Kidney (tissue), 13 donors: ENCODE measurements at regions not wholly inside any gene's neighbourhood (a gene's known extent, or its start where the extent isn't known, plus 50 kb on each side); places are given as distances from the start of the nearest gene placed in this dataset.

Experiments used
- DNase-seq, 5 donors: peaks; one replicate each; pipeline ENCODE4 v3.0.0-alpha.2; 2013 to 2020
- FAIRE-seq: peaks from 2 replicates; lab custom pipeline; 2012; peaks lifted over from hg19 to GRCh38; lab: Jason Lieb, UNC
- H3K27ac ChIP-seq, 2 donors: one replicate each; pipeline ENCODE4 v1.7.0; 2013; ENCODE audit warnings: low read depth in 2 of 2, low read length in 2 of 2, inconsistent platforms in 1 of 2
- H3K27me3 ChIP-seq: one replicate; pipeline ENCODE4 v1.7.1; 2013; ENCODE audit warnings: low read length, inconsistent platforms; ENCODE audit not compliant: control insufficient read depth, insufficient read depth
- H3K36me3 ChIP-seq, 3 donors: one replicate each; pipeline versions ENCODE4 v1.7.0 to v1.7.1; 2013; ENCODE audit warnings: low read length in 3 of 3, control low read depth in 1 of 3, inconsistent platforms in 1 of 3; ENCODE audit not compliant: insufficient read depth in 3 of 3, control insufficient read depth in 2 of 3
- H3K4me1 ChIP-seq, 3 donors: one replicate each; pipeline versions ENCODE4 v1.7.0 to v1.7.1; 2013; ENCODE audit warnings: low read length in 3 of 3, inconsistent platforms in 1 of 3, low read depth in 1 of 3; ENCODE audit not compliant: control insufficient read depth in 2 of 3, insufficient read depth in 2 of 3
- H3K4me3 ChIP-seq, 3 donors: one replicate each; pipeline versions ENCODE4 v1.7.0 to v1.8.1; 2013; ENCODE audit warnings: low read length in 3 of 3, control low read depth in 1 of 3, inconsistent platforms in 1 of 3
- H3K9ac ChIP-seq, 3 donors: one replicate each; pipeline versions ENCODE4 v1.7.0 to v1.7.1; 2013; ENCODE audit warnings: low read length in 3 of 3, control low read depth in 1 of 3, inconsistent platforms in 1 of 3
- H3K9me3 ChIP-seq, 3 donors: one replicate each; pipeline versions ENCODE4 v1.7.0 to v1.7.1; 2013; ENCODE audit warnings: low read length in 3 of 3, control low read depth in 1 of 3, inconsistent platforms in 1 of 3; ENCODE audit not compliant: control insufficient read depth in 2 of 3, insufficient read depth in 1 of 3
- intact Hi-C: fragments of 100-400 bp; cut with DNase I; formaldehyde crosslinking; loops from one replicate; pipeline ENCODE4 v1.11.1; 2022
- TF ChIP-seq, protein P1 (sequence below): IDR thresholded peaks from 3 replicates; pipeline ENCODE4 v1.5.1; 2012; ENCODE audit warnings: mild to moderate bottlenecking, moderate library complexity, borderline replicate concordance; ENCODE audit not compliant: insufficient read depth; ENCODE audit errors: extremely low read depth
- donor health status: control.
- donor health status: control.
- donor health status: control.
- donor health status: control.
- donor health status: control.
- donor health status: DM: yes; HTN: yes; CAD: no.
- donor health status: Normal renal cell carcinoma (clear cell type).

DNA sequence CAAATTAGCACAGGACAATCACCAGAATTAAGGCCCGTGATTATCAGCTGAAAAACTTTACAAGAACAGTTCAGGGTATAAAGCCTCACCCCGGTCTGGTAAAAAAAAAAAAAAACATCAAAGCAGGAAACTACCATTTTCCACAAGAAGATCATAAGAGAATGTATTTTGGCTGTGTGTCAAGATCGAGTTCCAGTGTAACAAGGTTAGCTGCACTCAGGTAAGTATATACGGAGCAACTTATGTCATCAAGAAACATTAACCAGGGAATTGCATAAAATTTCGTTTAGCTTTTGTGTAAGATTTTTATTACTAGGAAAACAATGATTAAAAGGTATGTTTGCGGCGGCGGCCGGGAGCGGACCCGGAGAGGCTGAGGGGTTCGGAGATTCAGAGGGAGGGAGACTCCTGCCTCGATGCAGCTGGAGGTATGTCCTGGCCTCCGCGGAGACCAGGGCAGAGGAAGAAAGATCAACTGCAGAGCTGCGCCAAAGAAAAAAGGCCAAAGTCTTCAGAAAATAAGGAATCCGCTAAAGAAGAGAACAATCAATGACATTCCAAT is 533.8 kb upstream of the CNTNAP2 start:
- H3K27me3 ChIP-seq, result no peaks in the 10 kb centered on the region
- TF ChIP-seq, protein P1, sequence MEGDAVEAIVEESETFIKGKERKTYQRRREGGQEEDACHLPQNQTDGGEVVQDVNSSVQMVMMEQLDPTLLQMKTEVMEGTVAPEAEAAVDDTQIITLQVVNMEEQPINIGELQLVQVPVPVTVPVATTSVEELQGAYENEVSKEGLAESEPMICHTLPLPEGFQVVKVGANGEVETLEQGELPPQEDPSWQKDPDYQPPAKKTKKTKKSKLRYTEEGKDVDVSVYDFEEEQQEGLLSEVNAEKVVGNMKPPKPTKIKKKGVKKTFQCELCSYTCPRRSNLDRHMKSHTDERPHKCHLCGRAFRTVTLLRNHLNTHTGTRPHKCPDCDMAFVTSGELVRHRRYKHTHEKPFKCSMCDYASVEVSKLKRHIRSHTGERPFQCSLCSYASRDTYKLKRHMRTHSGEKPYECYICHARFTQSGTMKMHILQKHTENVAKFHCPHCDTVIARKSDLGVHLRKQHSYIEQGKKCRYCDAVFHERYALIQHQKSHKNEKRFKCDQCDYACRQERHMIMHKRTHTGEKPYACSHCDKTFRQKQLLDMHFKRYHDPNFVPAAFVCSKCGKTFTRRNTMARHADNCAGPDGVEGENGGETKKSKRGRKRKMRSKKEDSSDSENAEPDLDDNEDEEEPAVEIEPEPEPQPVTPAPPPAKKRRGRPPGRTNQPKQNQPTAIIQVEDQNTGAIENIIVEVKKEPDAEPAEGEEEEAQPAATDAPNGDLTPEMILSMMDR, result no peak
- FAIRE-seq, result no peak

DNA sequence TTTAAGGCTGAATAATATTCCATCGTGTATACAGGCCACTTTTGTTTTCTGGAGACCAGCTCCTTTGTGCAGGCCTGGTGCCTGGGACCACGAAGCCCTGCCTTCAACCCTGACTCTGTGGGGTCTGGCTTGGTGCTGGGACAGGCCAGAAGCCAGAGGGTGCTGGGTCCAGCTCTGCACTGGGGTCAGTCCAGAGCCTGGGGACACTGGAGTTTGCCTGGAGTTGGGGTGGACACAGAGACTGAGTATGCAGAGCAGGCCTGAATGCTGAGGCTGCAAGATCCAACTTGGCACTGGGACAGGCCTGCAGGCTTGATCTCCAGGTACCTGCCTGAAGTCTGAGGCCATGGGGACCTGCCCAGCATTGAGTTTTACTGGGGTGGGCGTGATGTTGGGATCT is 558.8 kb upstream of the CNTNAP2 start:
- peak in 1 of 5 donors; percentile 35 for DNase-seq

More for the DNA sequence above, 533.8 kb upstream of the CNTNAP2 start:
- Histone ChIP-seq H3K9me3 (peaks cover 0 to 5% (median 0%) of the 10 kb centered on the region in 3 donors), H3K9ac (no peak overlapping the region), H3K4me3 (no peak overlapping the region), H3K4me1 (no peaks in the 10 kb centered on the region), H3K36me3 (no peaks in the 10 kb centered on the region), H3K27ac (no peak overlapping the region)
- intact Hi-C loops, result no loop called here
- DNase-seq, result no peak

DNA sequence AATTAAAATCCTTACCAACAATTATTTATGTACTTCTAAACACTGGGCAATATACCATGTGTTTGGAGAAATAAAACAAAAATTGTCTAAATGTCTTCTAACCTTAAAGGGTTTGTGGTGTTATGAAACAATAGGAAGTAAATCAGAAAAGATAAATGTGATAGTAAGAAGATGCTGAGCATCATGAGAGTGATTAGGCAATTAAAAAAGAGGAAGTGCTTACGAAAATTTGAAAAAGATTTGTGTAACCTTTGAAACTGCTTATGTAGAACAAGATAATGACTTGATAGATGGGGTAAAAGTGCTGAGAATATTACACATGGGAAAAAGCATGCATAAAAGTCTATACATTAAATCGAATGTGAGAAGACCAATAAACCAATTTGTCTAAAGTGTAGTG is 573.4 kb upstream of the CNTNAP2 start:
- intact Hi-C loops, result no loop called here
- no peak overlapping the region for H3K9ac ChIP-seq
- no peaks in the 10 kb centered on the region for H3K27me3 ChIP-seq
- no peaks in the 10 kb centered on the region for H3K9me3 ChIP-seq
- no peak overlapping the region for H3K27ac ChIP-seq
- TF ChIP-seq, protein P1, result no peak
- H3K4me3 ChIP-seq, result no peak overlapping the region
- no peak for FAIRE-seq
- no peaks in the 10 kb centered on the region for H3K36me3 ChIP-seq
- no peak for DNase-seq
- H3K4me1 ChIP-seq, result no peaks in the 10 kb centered on the region

More for the DNA sequence above, 558.8 kb upstream of the CNTNAP2 start:
- Histone ChIP-seq H3K9ac (no peak overlapping the region), H3K4me3 (no peak overlapping the region), H3K27ac (no peak overlapping the region), H3K9me3 (no peaks in the 10 kb centered on the region), H3K27me3 (no peaks in the 10 kb centered on the region), H3K4me1 (no peaks in the 10 kb centered on the region), H3K36me3 (no peaks in the 10 kb centered on the region)
- intact Hi-C loops, result no loop called here
- no peak for FAIRE-seq
- TF ChIP-seq, protein P1, result no peak

DNA sequence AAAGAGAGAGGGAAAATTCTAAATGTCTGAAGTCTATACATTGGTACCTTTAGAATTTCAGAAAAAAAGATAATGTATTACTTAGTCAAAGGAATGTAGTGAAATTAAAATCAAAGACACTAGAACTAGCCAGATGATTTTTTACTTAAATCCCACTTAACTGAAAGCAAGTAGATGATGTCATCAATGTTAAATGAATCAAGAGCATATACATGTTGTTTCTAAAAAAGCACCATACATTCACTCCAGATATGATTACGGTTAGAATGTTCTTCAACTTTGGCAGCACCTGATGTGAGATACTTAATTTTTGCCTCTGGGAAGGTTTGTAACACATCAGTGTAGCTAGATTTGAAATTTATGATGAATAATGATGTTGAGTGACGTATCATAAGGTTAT is 576.7 kb upstream of the CNTNAP2 start:
- FAIRE-seq, result no peak
- intact Hi-C loops, result no loop called here
- Histone ChIP-seq H3K9ac (no peak overlapping the region), H3K36me3 (no peaks in the 10 kb centered on the region), H3K27ac (no peak overlapping the region), H3K27me3 (no peaks in the 10 kb centered on the region), H3K9me3 (no peaks in the 10 kb centered on the region), H3K4me1 (no peaks in the 10 kb centered on the region), H3K4me3 (no peak overlapping the region)
- no peak for DNase-seq
- TF ChIP-seq, protein P1, result no peak
